Endothelial cell of umbilical vein (primary cell): ENCODE measurements at regions not wholly inside any gene's neighbourhood (a gene's known extent, or its start where the extent isn't known, plus 50 kb on each side); places are given as distances from the start of the nearest gene placed in this dataset.

Experiments
- BruUV-seq: library from RNA; stranded (reverse); fragments of 400-500 nt; replicated peaks from 2 replicates; lab custom pipeline; 2021; lab: Mats Ljungman, UMichigan
- CTCF ChIA-PET: fragments of 300-600, 350-600 bp; sonication (Branson Sonifier 250); formaldehyde crosslinking; loops from one replicate; lab custom pipeline; 2021; ENCODE audit warnings: antibody characterized with exemption, inconsistent platforms; lab: Charles Lee
- POLR2A ChIA-PET: fragments of 300-600, 350-600 bp; sonication (Branson Sonifier 250); formaldehyde crosslinking; loops from one replicate; lab custom pipeline; 2021; ENCODE audit warnings: antibody characterized with exemption, inconsistent platforms; lab: Charles Lee
- DNase-seq: peaks from one replicate; pipeline ENCODE4 v3.0.0-alpha.2; 2011; ENCODE audit warnings: low read depth, low spot score
- FAIRE-seq: peaks from 2 replicates; lab custom pipeline; 2011; peaks lifted over from hg19 to GRCh38; lab: Jason Lieb, UNC
- H2AFZ ChIP-seq: 2 replicates; pipeline ENCODE4 v1.6.0; 2012; ENCODE audit warnings: low read depth, low read length, control low read depth, inconsistent platforms
- H3K27ac ChIP-seq: 2 replicates; pipeline ENCODE4 v1.5.1; 2011; ENCODE audit warnings: low read depth, mild to moderate bottlenecking, control low read depth, low read length, moderate library complexity; ENCODE audit not compliant: insufficient read depth
- H3K27me3 ChIP-seq, 2 experiments: 2 replicates each; pipeline versions ENCODE4 v1.6.0 to v1.6.1; 2011; ENCODE audit warnings: low read length in 2 of 2, mixed read lengths in 1 of 2; ENCODE audit not compliant: control insufficient read depth in 2 of 2, insufficient read depth in 2 of 2
- H3K36me3 ChIP-seq, 2 experiments: 2 replicates in 1 of 2; 3 replicates in 1 of 2; pipeline ENCODE4 v1.5.1; 2011; ENCODE audit warnings: low read length in 2 of 2, mild to moderate bottlenecking in 1 of 2, moderate library complexity in 1 of 2; ENCODE audit not compliant: control insufficient read depth in 2 of 2, insufficient read depth in 2 of 2; ENCODE audit errors: extremely low read depth in 1 of 2
- H3K4me1 ChIP-seq: 3 replicates; pipeline ENCODE4 v1.5.1; 2011; ENCODE audit warnings: mild to moderate bottlenecking, low read length; ENCODE audit not compliant: control insufficient read depth, insufficient read depth; ENCODE audit errors: extremely low read depth
- H3K4me2 ChIP-seq: 2 replicates; pipeline ENCODE4 v1.6.1; 2011; ENCODE audit warnings: low read length, control low read depth, mixed read lengths; ENCODE audit not compliant: insufficient read depth
- H3K4me3 ChIP-seq, 3 experiments: fragments of 200-600 bp in 1 of 3; sonication (generic), shearing (Covaris generic) in 1 of 3; replicated peaks in 1 of 3; 2 replicates each; pipeline ENCODE4 v1.5.1; 2011 to 2016; ENCODE audit warnings: control low read depth in 3 of 3, low read length in 3 of 3, mild to moderate bottlenecking in 2 of 3, inconsistent platforms in 1 of 3, low read depth in 1 of 3, moderate library complexity in 1 of 3; ENCODE audit not compliant: insufficient read depth in 1 of 3
- H3K79me2 ChIP-seq: 2 replicates; pipeline ENCODE4 v1.6.0; 2012; ENCODE audit warnings: low read length, inconsistent platforms; ENCODE audit not compliant: control insufficient read depth, insufficient read depth
- H3K9ac ChIP-seq: replicated peaks from 2 replicates; pipeline ENCODE3; 2011; ENCODE audit warnings: low read length, control low read depth; ENCODE audit not compliant: insufficient read depth; ENCODE audit errors: extremely low read depth
- H3K9me1 ChIP-seq: replicated peaks from 3 replicates; pipeline ENCODE4 v1.6.0; 2011; ENCODE audit warnings: mild to moderate bottlenecking, low read length; ENCODE audit not compliant: control insufficient read depth, insufficient read depth; ENCODE audit errors: extremely low read depth
- H3K9me3 ChIP-seq: replicated peaks from 2 replicates; pipeline ENCODE4 v1.5.1; 2012; ENCODE audit warnings: low read length, inconsistent platforms; ENCODE audit not compliant: control insufficient read depth, insufficient read depth
- H4K20me1 ChIP-seq: replicated peaks from 2 replicates; pipeline ENCODE3; 2011; ENCODE audit warnings: mild to moderate bottlenecking, low read length; ENCODE audit not compliant: control insufficient read depth, insufficient read depth; ENCODE audit errors: extremely low read depth
- EZH2 ChIP-seq: IDR thresholded peaks from 2 replicates; pipeline ENCODE4 v1.6.1; 2012; ENCODE audit warnings: borderline replicate concordance, low read depth, mild to moderate bottlenecking, moderate library complexity, low read length, inconsistent platforms; ENCODE audit not compliant: severe bottlenecking
- FOS ChIP-seq: IDR thresholded peaks from 2 replicates; pipeline ENCODE4 v1.6.1; 2011; ENCODE audit warnings: mild to moderate bottlenecking, low read length, moderate library complexity, borderline replicate concordance; ENCODE audit not compliant: insufficient read depth
- GATA2 ChIP-seq: IDR thresholded peaks from 2 replicates; pipeline ENCODE4 v1.7.0; 2011; ENCODE audit warnings: low read depth, mild to moderate bottlenecking, moderate library complexity, mixed read lengths, low read length; ENCODE audit not compliant: insufficient read length, insufficient read depth
- JUN ChIP-seq: IDR thresholded peaks from 2 replicates; pipeline ENCODE4 v1.6.1; 2011; ENCODE audit warnings: borderline replicate concordance, low read depth; ENCODE audit not compliant: insufficient read length, insufficient read depth
- MYC ChIP-seq: IDR thresholded peaks from one replicate; pipeline ENCODE4 v1.6.1; 2011; ENCODE audit warnings: mild to moderate bottlenecking, low read depth, low read length
- POLR2A ChIP-seq: IDR thresholded peaks from 2 replicates; pipeline ENCODE4 v1.6.1; 2012; ENCODE audit warnings: low read depth, mild to moderate bottlenecking, control low read depth, low read length
- POLR2AphosphoS5 ChIP-seq: IDR thresholded peaks from 2 replicates; pipeline ENCODE4 v1.6.1; 2012; ENCODE audit warnings: low read depth, mild to moderate bottlenecking, control low read depth, low read length, moderate library complexity; ENCODE audit not compliant: insufficient read depth
- dilution Hi-C: fragments of 300-500 bp; cut with MboI; formaldehyde crosslinking; loops from one replicate; pipeline ENCODE4 v1.15.0; 2019; ENCODE audit warnings: low sequenced_read_pairs; ENCODE audit not compliant: extremely low pct_ligation_motif_present
- intact Hi-C: fragments of 100-400 bp; cut with micrococcal nuclease; formaldehyde crosslinking; loops from one replicate; pipeline ENCODE4 v1.10.0; 2022
- TF ChIP-seq, protein P1 (sequence below), 2 donors: IDR thresholded peaks; 1 replicate in 1 of 2; 2 replicates in 1 of 2; pipeline ENCODE4 v1.5.1; 2011; ENCODE audit warnings: low read length in 2 of 2, mild to moderate bottlenecking in 2 of 2, moderate library complexity in 2 of 2, control low read depth in 1 of 2, inconsistent platforms in 1 of 2, low read depth in 1 of 2; ENCODE audit not compliant: insufficient read depth in 1 of 2; ENCODE audit errors: extremely low read depth in 1 of 2
- TF ChIP-seq, protein P2 (sequence below): IDR thresholded peaks from 2 replicates; pipeline ENCODE4 v1.6.1; 2011; ENCODE audit not compliant: insufficient read depth, insufficient read length

DNA sequence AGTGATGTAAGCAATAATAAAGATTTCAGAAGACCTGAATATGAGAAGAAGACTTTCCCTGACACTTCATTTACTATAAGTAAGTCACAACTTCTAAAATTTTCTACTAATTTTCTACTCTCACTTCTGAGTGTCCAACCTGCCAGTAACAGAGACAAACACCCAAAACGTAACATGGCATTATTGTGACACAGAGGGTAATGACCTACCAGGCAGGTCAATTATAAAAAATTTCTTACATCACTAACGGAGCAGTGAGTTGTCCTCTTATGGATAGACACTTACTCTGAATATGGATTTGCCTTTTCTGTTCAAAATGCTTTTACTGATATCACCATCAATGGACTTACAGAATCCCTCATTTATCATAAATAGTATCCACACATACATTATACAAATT is 405.9 kb upstream of the MAGEB16 start:
- H3K36me3 ChIP-seq, result no peaks in the 10 kb centered on the region
- H3K27me3 ChIP-seq, result no peaks in the 10 kb centered on the region
- no peaks in the 10 kb centered on the region for H3K79me2 ChIP-seq
- no peak overlapping the region for H3K4me3 ChIP-seq
- no peaks in the 10 kb centered on the region for H3K9me1 ChIP-seq
- H3K4me2 ChIP-seq, result no peak overlapping the region
- H3K9me3 ChIP-seq, result no peaks in the 10 kb centered on the region
- H3K4me1 ChIP-seq, result no peaks in the 10 kb centered on the region
- no peaks in the 10 kb centered on the region for H4K20me1 ChIP-seq
- TF ChIP-seq JUN (no peak), POLR2AphosphoS5 (no peak), MYC (no peak), FOS (no peak), POLR2A (no peak), EZH2 (no peak), GATA2 (no peak)
- TF ChIP-seq, protein P1, sequence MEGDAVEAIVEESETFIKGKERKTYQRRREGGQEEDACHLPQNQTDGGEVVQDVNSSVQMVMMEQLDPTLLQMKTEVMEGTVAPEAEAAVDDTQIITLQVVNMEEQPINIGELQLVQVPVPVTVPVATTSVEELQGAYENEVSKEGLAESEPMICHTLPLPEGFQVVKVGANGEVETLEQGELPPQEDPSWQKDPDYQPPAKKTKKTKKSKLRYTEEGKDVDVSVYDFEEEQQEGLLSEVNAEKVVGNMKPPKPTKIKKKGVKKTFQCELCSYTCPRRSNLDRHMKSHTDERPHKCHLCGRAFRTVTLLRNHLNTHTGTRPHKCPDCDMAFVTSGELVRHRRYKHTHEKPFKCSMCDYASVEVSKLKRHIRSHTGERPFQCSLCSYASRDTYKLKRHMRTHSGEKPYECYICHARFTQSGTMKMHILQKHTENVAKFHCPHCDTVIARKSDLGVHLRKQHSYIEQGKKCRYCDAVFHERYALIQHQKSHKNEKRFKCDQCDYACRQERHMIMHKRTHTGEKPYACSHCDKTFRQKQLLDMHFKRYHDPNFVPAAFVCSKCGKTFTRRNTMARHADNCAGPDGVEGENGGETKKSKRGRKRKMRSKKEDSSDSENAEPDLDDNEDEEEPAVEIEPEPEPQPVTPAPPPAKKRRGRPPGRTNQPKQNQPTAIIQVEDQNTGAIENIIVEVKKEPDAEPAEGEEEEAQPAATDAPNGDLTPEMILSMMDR (IDR thresholded peaks at IDR 0.05; ENCODE audit: extremely low read depth in 1 of 2, insufficient read depth in 1 of 2, low read depth in 1 of 2, low read length in 2 of 2), result no peak
- TF ChIP-seq, protein P2, sequence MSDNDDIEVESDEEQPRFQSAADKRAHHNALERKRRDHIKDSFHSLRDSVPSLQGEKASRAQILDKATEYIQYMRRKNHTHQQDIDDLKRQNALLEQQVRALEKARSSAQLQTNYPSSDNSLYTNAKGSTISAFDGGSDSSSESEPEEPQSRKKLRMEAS, result no peak
- dilution Hi-C loops (no loop called here), intact Hi-C loops (no loop called here)
- no peak overlapping the region for H3K9ac ChIP-seq
- DNase-seq (no peak), FAIRE-seq (no peak)
- POLR2A ChIA-PET, result no interaction called here
- CTCF ChIA-PET, result no interaction called here
- H2AFZ ChIP-seq, result no peak overlapping the region
- BruUV-seq, result no TSS peak
- H3K27ac ChIP-seq, result no peak overlapping the region
